HAP-1 (cell line): ENCODE measurements at regions not wholly inside any gene's neighbourhood (a gene's known extent, or its start where the extent isn't known, plus 50 kb on each side); places are given as distances from the start of the nearest gene placed in this dataset.

Experiments used
- DNase-seq, 2 experiments: peaks; one replicate each; pipeline ENCODE4 v3.0.0-alpha.2; 2016 to 2020; ENCODE audit warnings: low spot score in 2 of 2
- H3K27me3 ChIP-seq: fragments of 250-450 bp; sonication (Bioruptor Pico); 2 replicates; pipeline ENCODE4 v1.5.1; 2020; ENCODE audit warnings: low read depth, mild to moderate bottlenecking, moderate library complexity
- H3K36me3 ChIP-seq: fragments of 250-450 bp; sonication (Bioruptor Pico); replicated peaks from 2 replicates; pipeline ENCODE4 v1.5.1; 2020; ENCODE audit warnings: mild to moderate bottlenecking
- H3K4me1 ChIP-seq: fragments of 250-450 bp; sonication (Bioruptor Pico); 2 replicates; pipeline ENCODE4 v1.5.1; 2020; ENCODE audit warnings: mild to moderate bottlenecking
- H3K4me3 ChIP-seq: fragments of 250-450 bp; sonication (Bioruptor Pico); 2 replicates; pipeline ENCODE4 v1.5.1; 2020; ENCODE audit warnings: mild to moderate bottlenecking, moderate library complexity
- H3K9me3 ChIP-seq: fragments of 250-450 bp; sonication (Bioruptor Pico); 2 replicates; pipeline ENCODE4 v1.5.1; 2020; ENCODE audit warnings: mild to moderate bottlenecking, moderate library complexity
- in situ Hi-C: fragments of 300-500 bp; cut with MboI; formaldehyde crosslinking; loops from 3 replicates; pipeline ENCODE4 v1.14.3; 2020; ENCODE audit warnings: low sequenced_read_pairs, inconsistent platforms, mixed read lengths

- in situ Hi-C loops, result no loop called here
- Histone ChIP-seq H3K4me3 (peak overlapping the region; percentile 56), H3K27me3 (no peaks in the 10 kb centered on the region; the same call in 1 of the 2 replicates), H3K36me3 (no peaks in the 10 kb centered on the region), H3K4me1 (0 out of 2 replicates have a peak, but pooled peaks cover 3% of the 10 kb centered on the region), H3K9me3 (no peaks in the 10 kb centered on the region)
- no peak for DNase-seq
Measured at GRCh38 chr10:91162050-91162494, 58.4 kb upstream of the PCGF5 start.

- in situ Hi-C loops, result no loop called here
- DNase-seq, result peak; percentile 18 to 60
Measured at GRCh38 chr10:91162495-91163268, 57.8 kb upstream of the PCGF5 start.

GRCh38 chr10:91163269-91163868 is 57.1 kb upstream of the PCGF5 start:
- no peaks in the 10 kb centered on the region; the same call in 1 of the 2 replicates for H3K27me3 ChIP-seq
- H3K9me3 ChIP-seq, result no peaks in the 10 kb centered on the region
- 0 out of 2 replicates have a peak, but pooled peaks cover 3% of the 10 kb centered on the region for H3K4me1 ChIP-seq
- H3K36me3 ChIP-seq, result no peaks in the 10 kb centered on the region
- peak; percentile 6 to 61 for DNase-seq
- peak overlapping the region; percentile 56 for H3K4me3 ChIP-seq
- in situ Hi-C loops, result no loop called here

More at GRCh38 chr10:91162495-91163268, 57.8 kb upstream of the PCGF5 start:
- no peaks in the 10 kb centered on the region; the same call in 1 of the 2 replicates for H3K27me3 ChIP-seq
- H3K4me3 ChIP-seq, result peak overlapping the region; percentile 56
- no peaks in the 10 kb centered on the region for H3K36me3 ChIP-seq
- no peaks in the 10 kb centered on the region for H3K9me3 ChIP-seq
- 0 out of 2 replicates have a peak, but pooled peaks cover 3% of the 10 kb centered on the region for H3K4me1 ChIP-seq

GRCh38 chr10:91163869-91164474 is 56.5 kb upstream of the PCGF5 start:
- peak overlapping the region; percentile 56 for H3K4me3 ChIP-seq
- in situ Hi-C loops, result no loop called here
- no peaks in the 10 kb centered on the region for H3K36me3 ChIP-seq
- no peaks in the 10 kb centered on the region for H3K27me3 ChIP-seq
- 0 out of 2 replicates have a peak, but pooled peaks cover 3% of the 10 kb centered on the region for H3K4me1 ChIP-seq
- no peak for DNase-seq
- H3K9me3 ChIP-seq, result no peaks in the 10 kb centered on the region

GRCh38 chr10:91164520-91165065 is 55.9 kb upstream of the PCGF5 start:
- H3K36me3 ChIP-seq, result no peaks in the 10 kb centered on the region
- DNase-seq, result no peak
- in situ Hi-C loops, result no loop called here
- H3K4me3 ChIP-seq, result peak overlapping the region; percentile 56
- H3K4me1 ChIP-seq, result 0 out of 2 replicates have a peak, but pooled peaks cover 3% of the 10 kb centered on the region
- H3K27me3 ChIP-seq, result no peaks in the 10 kb centered on the region
- H3K9me3 ChIP-seq, result no peaks in the 10 kb centered on the region

GRCh38 chr10:91167406-91167805 is 53.1 kb upstream of the PCGF5 start:
- Histone ChIP-seq H3K27me3 (no peaks in the 10 kb centered on the region), H3K4me3 (no peak overlapping the region), H3K36me3 (no peaks in the 10 kb centered on the region), H3K4me1 (0 out of 2 replicates have a peak, but pooled peaks cover 3% of the 10 kb centered on the region), H3K9me3 (no peaks in the 10 kb centered on the region; the same call in 1 of the 2 replicates)
- in situ Hi-C loops, result no loop called here
- no peak for DNase-seq

GRCh38 chr10:91170418-91170817 is 50.0 kb upstream of the PCGF5 start:
- Histone ChIP-seq H3K9me3 (no peaks in the 10 kb centered on the region; the same call in 1 of the 2 replicates), H3K36me3 (no peaks in the 10 kb centered on the region), H3K27me3 (no peaks in the 10 kb centered on the region), H3K4me1 (0 out of 2 replicates have a peak, but pooled peaks cover 3% of the 10 kb centered on the region), H3K4me3 (no peak overlapping the region)
- DNase-seq, result no peak
- in situ Hi-C loops, result no loop called here
